HFF-Myc (cell line): ENCODE measurements at regions not wholly inside any gene's neighbourhood (a gene's known extent, or its start where the extent isn't known, plus 50 kb on each side); places are given as distances from the start of the nearest gene placed in this dataset.
"Not testable (repeated sequence)": the region's sequence is repeated elsewhere in the genome, so short reads cannot be mapped to it uniquely, and the experiment has no call there.

Experiments
- DNase-seq: peaks from one replicate; pipeline ENCODE4 v3.0.0-alpha.2; 2011; ENCODE audit warnings: low read depth; ENCODE audit errors: extremely low read depth
- H3K4me3 ChIP-seq: replicated peaks from 2 replicates; pipeline ENCODE4 v1.5.1; 2011; ENCODE audit warnings: low read depth, mild to moderate bottlenecking, control low read depth, low read length
- CTCF ChIP-seq: IDR thresholded peaks from 2 replicates; pipeline ENCODE4 v1.5.1; 2012; ENCODE audit warnings: mild to moderate bottlenecking, low read depth, low read length, control low read depth; ENCODE audit errors: missing control alignments

GRCh38 chr1:121587777-121588176 lies 403.0 kb downstream of the SRGAP2C start:
- no peak overlapping the region for H3K4me3 ChIP-seq
- no peak for TF ChIP-seq CTCF
- DNase-seq, result no peak

DNA sequence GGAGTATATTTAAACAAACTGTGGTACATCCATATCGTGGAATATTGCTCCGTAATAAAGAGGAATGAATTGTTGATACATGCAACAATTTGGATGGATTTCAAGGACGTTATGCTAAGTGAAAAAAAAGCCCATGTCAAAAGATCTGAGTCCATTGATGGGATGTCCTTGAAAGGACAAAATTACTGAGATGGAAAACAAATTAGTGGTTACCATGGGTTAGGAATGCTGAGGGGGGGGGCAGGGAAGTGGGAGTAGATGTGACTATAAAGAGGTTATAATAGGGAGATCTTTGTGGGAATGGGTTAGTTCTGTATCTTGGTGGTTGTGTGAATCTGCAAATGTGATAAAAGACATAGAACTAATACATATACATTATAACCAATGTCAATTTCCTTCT lies 409.3 kb downstream of the SRGAP2C start:
- TF ChIP-seq CTCF, result no peak
- H3K4me3 ChIP-seq, result no peak overlapping the region
- no peak for DNase-seq

DNA sequence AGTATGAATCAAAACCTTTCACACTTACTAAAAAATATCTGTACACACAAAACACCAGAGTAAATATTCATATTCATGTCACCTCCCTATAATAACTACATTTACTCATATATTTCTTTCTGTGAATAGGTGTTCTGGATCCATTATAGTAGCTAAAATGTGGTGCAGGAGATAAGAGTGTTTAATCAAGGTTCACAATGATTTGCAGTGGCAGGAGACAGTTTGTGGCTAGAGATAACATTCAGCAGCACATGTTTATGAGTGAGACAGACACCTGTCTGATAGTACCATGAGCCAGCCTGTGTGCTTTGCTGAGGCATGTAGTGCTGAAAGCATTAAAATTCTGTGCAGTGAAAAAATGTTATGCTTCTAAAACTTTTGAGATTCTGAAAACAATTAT lies 410.3 kb downstream of the SRGAP2C start:
- DNase-seq, result no peak
- TF ChIP-seq CTCF, result no peak
- H3K4me3 ChIP-seq, result no peak overlapping the region

DNA sequence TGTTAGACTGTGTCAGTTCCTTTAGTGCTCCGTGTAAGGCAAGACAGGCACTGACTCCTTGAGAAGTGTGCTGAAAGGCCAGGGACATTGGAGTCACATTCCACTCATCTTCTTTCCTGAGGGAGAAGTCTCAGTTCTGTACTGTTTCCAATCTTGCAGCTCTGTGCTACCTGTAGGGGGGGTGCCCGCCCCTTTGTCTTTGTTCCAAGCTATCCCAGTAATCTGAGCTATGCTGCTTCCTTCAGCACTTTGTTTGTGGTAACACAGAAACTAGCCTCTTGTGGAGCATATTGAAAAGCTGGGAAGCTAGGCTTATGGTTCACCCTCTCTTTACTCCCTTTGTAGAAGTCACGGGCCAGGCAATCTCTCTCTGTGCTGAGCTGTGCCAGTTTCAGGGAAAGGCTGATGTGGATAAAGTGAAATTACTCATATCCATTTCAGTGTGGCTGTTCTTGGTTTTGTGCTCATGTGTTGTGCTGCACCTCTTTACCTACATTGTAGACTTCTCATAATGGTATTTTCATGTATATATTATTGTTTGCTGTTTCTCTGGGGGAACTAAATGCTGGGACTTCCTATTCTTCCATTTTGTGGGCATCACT lies 420.2 kb downstream of the SRGAP2C start:
- H3K4me3 ChIP-seq, DNase-seq: not testable (repeated sequence)

DNA sequence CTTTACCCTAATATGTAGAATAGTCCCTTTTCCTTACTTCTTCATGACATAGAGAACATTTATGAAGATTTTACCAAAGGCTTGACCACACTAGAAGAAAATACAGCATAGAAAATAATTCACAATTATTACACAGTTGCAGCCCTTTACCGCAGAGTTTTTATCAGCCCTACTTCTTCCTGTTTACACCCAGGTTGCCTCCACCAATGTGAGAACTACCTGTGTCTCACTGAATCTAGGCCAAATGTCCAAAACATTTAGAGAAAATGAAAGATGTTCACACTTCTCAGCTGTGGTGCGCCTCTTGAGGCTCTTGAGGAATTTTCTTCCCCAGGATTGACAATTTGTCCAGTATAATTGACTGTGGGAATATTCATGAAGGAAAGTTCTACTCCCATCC lies 422.7 kb downstream of the SRGAP2C start:
- not testable (repeated sequence) for H3K4me3 ChIP-seq, DNase-seq
